SK-N-SH treated with all-trans-retinoic acid at 6 μM for 48 hours (cell line): ENCODE measurements at regions not wholly inside any gene's neighbourhood (a gene's known extent, or its start where the extent isn't known, plus 50 kb on each side); places are given as distances from the start of the nearest gene placed in this dataset.

Experiments used
- ARNTL ChIP-seq: fragments of 450-650 bp; formaldehyde crosslinking; IDR thresholded peaks from 2 replicates; pipeline ENCODE4 v1.5.0; 2020; ENCODE audit warnings: low read depth, mild to moderate bottlenecking, moderate library complexity, borderline replicate concordance
- BACH2 ChIP-seq: fragments of 250-450 bp; sonication (Bioruptor Pico); IDR thresholded peaks from 2 replicates; pipeline ENCODE4 v1.9.0; 2021; ENCODE audit warnings: mild to moderate bottlenecking, borderline replicate concordance
- CREB5 ChIP-seq: fragments of 250-450 bp; sonication (Bioruptor Pico); IDR thresholded peaks from 2 replicates; pipeline ENCODE4 v1.5.1; 2020; ENCODE audit warnings: low read depth, mild to moderate bottlenecking, moderate library complexity
- CSDC2 ChIP-seq: fragments of 250-450 bp; sonication (Bioruptor Pico); IDR thresholded peaks from 2 replicates; pipeline ENCODE4 v1.5.0; 2020; ENCODE audit warnings: mild to moderate bottlenecking, moderate library complexity
- CSRNP3 ChIP-seq: fragments of 250-450 bp; sonication (Bioruptor Pico); IDR thresholded peaks from 2 replicates; pipeline ENCODE4 v1.5.1; 2021; ENCODE audit warnings: mild to moderate bottlenecking, moderate library complexity
- ESRRG ChIP-seq: fragments of 250-450 bp; sonication (Bioruptor Pico); IDR thresholded peaks from 2 replicates; pipeline ENCODE4 v1.6.1; 2021; ENCODE audit warnings: mild to moderate bottlenecking
- GLIS3 ChIP-seq: fragments of 250-450 bp; sonication (Bioruptor Pico); IDR thresholded peaks from 2 replicates; pipeline ENCODE4 v1.5.0; 2020; ENCODE audit warnings: mild to moderate bottlenecking, moderate library complexity
- PATZ1 ChIP-seq: fragments of 250-450 bp; sonication (Bioruptor Pico); IDR thresholded peaks from 2 replicates; pipeline ENCODE4 v1.8.0; 2020; ENCODE audit warnings: mild to moderate bottlenecking, moderate library complexity, borderline replicate concordance
- POU6F1 ChIP-seq: fragments of 250-450 bp; sonication (Bioruptor Pico); IDR thresholded peaks from 2 replicates; pipeline ENCODE4 v1.8.0; 2021; ENCODE audit warnings: low read depth, mild to moderate bottlenecking, moderate library complexity, borderline replicate concordance
- RARB ChIP-seq: fragments of 250-450 bp; sonication (Bioruptor Pico); IDR thresholded peaks from 2 replicates; pipeline ENCODE4 v1.8.0; 2021; ENCODE audit warnings: mild to moderate bottlenecking, moderate library complexity
- TOX ChIP-seq: fragments of 250-450 bp; sonication (Bioruptor Pico); IDR thresholded peaks from 2 replicates; pipeline ENCODE4 v1.8.0; 2021; ENCODE audit warnings: mild to moderate bottlenecking, moderate library complexity, borderline replicate concordance
- ZC3H10 ChIP-seq: fragments of 250-450 bp; sonication (Bioruptor Pico); IDR thresholded peaks from 2 replicates; pipeline ENCODE4 v1.5.1; 2021; ENCODE audit warnings: mild to moderate bottlenecking, moderate library complexity
- ZFP3 ChIP-seq: fragments of 250-450 bp; sonication (Bioruptor Pico); IDR thresholded peaks from 2 replicates; pipeline ENCODE4 v1.5.0; 2020; ENCODE audit warnings: mild to moderate bottlenecking, moderate library complexity
- ZFP30 ChIP-seq: fragments of 450-650 bp; formaldehyde crosslinking; IDR thresholded peaks from 2 replicates; pipeline ENCODE4 v1.5.0; 2022; ENCODE audit warnings: mild to moderate bottlenecking, moderate library complexity

GRCh38 chr5:117973785-117974184, 1014.6 kb downstream of the DTWD2 start:
- TF ChIP-seq ZFP30 (no peak), ZFP3 (CRISPR knock-in tag) (no peak), ZC3H10 (CRISPR knock-in tag) (no peak), RARB (CRISPR knock-in tag) (no peak), PATZ1 (no peak), CREB5 (CRISPR knock-in tag) (no peak), POU6F1 (CRISPR knock-in tag) (no peak), GLIS3 (CRISPR knock-in tag) (no peak), CSRNP3 (CRISPR knock-in tag) (no peak), ARNTL (CRISPR knock-in tag) (no peak), ESRRG (CRISPR knock-in tag) (no peak), TOX (CRISPR knock-in tag) (no peak), CSDC2 (CRISPR knock-in tag) (no peak), BACH2 (no peak)
